ENCODE measurements at regions not wholly inside any gene's neighbourhood (a gene's known extent, or its start where the extent isn't known, plus 50 kb on each side); places are given as distances from the start of the nearest gene placed in this dataset.

DNA sequence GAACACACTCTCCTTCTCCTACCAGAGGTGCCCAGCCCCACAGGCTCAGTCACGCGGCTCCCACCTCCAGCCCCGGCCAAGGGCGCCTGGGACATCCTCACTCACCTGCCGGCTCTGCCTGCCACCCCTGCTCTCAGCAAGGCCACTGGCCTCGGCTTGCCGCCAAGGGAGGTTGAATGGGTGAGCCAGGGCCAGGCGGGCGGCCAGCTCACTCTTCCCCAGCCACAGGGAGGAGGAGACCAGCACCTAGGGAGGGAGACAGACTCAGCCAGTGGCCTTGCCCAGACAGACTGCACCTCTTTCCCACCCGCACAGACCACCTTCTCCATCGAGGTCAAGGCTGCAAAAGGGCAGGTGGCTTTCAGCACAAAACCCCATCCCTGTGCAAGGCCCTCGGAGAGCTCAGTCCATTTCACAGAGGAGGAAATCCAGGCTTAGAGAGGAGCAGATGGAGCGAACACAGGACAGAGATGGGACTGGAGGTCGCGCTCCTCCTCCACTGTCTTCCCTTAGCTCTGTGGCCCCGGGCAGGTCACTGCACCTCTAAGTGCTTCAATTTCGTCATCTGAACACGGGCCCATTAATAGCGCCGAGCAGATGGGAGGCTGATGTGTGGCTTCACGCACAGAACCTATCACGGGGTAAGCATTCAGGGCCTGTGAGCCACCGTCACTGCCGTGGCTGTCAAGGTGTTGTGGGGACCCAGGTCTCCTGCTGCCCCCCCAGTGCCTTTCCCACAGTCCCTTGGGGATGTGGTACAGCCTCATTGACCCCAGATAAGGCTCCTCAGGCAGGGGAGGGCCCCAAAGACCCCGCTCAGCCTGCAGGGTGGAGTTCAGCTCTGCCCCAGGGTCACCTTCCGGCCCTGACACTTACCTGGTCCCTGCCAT lies 56.1 kb downstream of the RMI2 start:
- no peak for DNase-seq

DNA sequence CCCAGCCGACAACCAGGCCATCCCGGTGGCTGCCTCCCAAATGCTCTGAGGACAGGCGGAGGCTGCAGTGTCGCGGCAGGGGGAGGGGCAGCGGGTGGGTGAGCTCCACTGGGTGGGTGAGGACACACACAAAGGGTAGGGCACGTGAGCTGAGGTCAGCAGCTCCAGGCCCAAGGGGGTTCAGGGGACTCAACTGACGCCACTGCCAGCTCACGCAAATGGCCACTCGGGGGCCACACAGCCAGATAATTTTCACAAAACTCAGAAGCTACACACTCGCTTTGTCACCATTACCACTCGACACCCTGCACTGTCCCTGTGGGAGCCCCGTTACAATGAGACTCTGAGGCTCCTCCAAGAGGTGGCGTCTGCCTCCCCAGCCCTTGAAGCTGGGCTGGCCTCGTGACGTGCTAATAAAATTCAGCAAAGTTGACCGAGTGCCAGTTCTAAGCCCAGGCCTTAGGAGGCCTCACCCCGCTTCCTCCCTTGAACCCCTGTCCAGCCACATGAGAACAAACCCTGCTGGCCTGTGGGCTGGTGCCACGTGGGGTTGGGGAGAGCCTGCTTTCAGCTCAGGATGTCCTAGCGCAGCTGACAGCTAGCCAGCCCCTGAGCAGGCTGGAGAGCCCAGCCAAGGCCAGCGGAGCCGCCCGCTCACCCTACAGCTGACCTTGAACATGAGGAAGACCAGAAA lies 56.9 kb downstream of the RMI2 start:
- no peak for DNase-seq

DNA sequence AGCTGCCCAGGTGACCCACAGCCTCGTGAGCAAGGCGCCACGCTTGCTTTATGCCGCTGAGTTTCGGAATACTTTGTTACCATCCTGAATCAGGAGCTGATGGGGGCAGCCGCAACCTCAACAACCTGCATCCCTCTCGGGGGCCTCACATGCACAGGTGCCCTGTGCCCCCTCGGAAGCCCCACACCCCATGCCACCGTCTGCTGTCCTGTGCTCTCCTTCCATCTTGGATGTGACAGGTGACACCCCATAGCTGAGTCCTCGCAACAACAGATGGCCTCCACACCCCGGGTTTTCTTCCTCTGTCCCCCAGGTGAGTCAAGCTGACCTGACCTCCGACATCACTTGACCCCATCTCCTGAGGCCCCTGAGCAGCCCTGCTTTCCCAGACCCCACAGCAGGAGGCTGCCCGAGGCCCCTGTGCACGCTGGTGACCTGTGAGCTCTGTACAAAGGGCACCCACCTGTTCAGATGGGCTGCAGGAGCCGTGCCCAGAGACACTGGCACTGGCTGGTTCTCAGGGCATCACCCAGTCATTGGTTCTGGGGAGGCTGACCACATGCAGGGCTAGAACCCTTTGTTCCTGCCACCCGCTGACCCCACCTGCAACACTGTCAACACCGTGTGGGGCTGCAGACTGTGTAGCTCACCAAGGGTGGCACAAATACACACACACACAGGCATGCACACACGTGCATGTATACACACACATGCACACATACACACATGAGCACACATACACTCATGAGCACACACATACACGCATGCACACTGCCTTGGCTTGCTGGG lies 57.7 kb downstream of the RMI2 start:
- no peak for DNase-seq

DNA sequence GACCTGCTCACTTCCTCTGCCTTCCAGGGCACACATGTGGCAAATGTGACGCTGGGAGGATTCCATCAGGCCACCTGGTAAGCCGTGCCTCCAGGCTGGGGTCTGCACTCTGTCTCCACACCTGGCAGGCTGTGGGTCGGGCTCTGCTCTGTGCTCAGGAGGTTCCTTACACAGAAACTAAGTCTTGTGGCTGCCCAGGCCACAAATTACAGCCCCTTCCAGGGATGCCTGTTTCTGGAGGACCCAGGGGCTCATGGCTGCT lies 58.2 kb downstream of the RMI2 start:
- DNase-seq, result no peak

DNA sequence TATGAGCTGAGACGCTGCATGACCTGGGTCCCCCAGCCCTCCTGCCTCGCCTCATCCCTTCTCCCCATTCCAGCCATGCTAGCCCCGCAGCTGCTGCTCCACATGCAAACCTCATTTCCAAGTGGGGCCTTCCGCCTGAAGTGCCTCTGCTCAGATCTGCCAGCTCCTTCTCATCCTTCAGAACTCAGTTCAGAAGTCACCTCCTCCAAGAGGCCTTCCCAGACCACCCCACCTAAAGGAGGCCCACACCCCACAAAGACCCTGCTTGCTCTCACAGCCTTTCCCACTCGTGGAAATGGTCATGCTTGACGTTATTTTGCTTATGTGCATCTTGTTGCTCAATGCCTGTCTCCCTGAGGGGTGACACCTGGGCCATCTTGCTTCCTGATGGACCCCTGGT lies 58.7 kb downstream of the RMI2 start:
- no peak for DNase-seq

DNA sequence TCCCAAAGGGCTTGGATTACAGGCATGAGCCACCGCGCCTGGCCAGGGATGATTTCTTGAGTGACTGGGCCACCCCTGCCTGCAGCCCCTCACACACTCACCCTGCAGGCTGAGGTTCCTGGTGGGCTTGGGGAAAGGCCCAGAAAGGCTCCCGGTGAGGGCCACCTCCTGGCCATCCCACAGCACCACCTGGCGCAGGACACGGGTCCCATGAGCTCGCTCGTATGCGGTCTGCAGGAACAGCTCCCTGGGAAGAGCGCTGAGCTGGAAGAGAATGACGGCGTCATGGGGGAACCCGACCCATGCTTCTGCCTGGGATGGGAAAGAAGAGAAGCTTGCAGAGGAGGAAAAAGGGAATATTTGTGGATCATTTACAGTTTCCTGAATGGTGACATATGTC lies 59.3 kb downstream of the RMI2 start:
- no peak for DNase-seq

DNA sequence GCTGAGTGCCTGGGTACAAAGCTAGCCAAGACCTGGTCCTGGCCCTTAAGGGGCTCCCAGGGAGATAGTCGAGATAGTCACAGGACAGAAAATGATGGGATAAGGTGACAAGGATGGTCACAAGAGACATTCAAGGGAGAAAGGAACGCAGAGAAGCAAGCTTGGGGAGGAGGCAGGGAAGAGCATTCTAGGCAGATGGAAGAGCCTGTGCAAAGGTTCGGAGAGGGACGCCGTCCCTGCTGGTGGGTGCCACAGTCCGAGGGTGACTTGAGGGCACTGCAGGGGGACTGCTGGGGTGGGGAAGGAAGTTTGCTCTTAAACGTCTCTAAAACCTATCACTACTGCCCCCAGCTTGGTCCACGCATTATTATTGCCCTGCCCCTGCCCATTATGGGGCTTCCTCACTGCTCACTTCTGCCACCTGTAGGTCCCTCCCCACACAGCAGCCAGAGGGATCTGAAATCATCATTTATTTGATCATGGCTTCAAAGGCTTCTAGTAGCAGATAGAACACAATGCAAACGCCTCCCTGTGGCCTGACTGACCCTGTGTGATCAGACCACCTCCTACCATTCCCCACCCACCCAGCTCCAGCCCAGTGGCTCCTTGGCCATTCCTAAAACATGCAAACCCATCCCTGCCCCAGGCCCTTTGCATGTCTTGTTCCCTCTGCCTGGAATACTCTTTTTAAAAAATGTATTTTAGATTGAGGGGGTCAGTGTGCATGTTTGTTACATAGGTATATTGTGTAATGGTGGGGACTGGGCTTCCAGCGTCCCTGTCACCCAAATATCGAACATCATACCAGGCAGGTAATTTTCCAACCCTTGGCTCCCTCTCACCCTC lies 60.3 kb downstream of the RMI2 start:
- DNase-seq, result peak; percentile 21

DNA sequence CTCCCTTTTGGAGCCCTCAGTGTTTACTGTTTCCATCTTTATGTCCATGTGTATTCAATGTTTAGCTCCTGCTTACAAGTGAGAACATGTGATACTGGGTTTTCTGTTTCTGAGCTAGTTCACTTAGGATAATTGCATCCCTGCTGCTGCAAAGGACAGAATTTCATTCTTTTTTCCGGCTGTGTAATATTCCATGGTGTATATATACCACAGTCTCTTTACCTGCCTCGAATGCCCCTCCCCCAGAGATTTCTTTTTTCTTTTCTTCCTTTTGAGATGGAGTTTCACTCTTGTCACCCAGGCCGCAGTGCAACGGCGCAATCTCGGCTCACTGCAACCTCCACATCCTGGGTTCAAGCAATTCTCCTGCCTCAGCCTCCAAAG lies 60.9 kb downstream of the RMI2 start:
- DNase-seq, result no peak

DNA sequence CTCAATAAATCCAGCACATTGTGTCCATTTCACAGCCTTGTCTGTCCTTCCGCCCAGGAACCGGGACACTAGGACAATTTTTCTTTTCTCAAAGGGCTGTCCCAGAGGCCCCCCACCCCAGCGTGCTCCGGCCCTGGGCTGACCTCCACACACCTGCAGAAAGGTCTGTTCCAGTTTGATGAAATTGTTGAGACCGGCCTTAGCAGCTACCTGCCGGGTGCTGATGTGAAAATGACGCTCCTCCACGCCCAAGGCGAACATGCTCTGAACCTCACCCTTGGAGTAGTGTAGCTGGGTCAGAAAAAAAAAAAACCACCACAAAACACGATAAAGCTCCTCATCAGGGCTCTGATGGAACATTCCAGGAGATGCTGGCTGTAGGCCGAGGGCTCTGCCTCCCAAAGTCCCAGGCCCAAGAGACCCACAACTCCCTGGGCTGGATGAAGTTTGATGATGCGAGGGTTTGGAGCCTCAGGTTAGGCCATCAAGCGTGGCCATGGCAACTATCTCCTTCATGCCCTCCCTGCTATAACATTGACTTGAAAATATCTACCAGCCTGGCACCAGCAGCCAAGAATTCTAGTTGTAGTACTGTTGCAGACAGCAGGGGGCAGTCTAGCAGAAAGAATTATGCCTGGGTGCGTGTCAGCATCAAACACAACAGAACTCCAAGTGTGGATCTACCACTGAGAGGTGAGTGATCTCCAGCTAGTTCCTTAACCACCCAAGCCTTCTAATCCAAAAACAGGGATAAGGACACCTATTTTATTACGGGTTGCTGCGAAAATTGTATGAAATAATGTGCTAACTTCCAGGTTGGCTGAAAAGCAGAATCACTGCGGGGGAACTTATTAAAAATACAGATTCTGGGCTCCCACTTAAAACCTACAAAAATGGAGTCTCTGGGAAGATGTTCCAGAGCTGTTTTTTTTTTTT lies 62.1 kb downstream of the RMI2 start:
- DNase-seq, result peak; percentile 51

DNA sequence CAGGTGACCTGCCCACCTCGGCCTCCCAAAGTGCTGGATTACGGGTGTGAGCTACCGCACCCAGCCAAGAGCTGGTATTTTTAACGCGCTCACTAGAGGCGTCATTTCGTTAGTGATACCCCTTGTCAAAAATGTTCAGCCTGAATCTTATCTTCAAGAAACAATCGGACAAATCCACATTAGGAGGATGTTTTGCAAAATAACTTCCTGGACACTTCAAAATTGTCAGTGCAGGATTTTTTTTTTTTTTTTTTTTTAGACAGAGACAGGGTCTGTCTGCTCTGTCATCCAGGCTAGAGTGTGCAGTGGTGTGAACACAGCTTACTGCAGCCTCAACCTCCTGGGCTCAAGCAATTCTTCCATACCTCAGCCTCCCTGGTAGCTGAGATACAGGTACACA lies 63.0 kb downstream of the RMI2 start:
- DNase-seq, result no peak

DNA sequence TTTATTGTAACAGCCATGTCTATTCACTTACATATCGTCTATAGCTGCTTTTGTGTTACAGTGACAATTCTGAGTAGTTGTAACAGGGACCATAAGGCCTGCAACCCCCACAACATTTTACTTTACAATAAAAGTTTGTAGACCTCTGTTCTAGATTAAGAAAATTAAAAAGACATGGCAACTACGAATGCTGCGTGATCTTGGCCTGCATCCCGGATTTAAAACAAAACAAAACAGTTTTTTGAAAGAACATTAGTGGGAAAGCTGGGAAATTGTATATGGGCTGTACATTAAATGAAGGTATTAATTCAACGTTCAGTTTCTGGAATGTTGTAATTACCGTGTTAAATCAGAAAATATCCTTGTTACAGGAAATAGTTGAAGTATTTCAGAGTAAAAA lies 64.1 kb downstream of the RMI2 start:
- no peak for DNase-seq

DNA sequence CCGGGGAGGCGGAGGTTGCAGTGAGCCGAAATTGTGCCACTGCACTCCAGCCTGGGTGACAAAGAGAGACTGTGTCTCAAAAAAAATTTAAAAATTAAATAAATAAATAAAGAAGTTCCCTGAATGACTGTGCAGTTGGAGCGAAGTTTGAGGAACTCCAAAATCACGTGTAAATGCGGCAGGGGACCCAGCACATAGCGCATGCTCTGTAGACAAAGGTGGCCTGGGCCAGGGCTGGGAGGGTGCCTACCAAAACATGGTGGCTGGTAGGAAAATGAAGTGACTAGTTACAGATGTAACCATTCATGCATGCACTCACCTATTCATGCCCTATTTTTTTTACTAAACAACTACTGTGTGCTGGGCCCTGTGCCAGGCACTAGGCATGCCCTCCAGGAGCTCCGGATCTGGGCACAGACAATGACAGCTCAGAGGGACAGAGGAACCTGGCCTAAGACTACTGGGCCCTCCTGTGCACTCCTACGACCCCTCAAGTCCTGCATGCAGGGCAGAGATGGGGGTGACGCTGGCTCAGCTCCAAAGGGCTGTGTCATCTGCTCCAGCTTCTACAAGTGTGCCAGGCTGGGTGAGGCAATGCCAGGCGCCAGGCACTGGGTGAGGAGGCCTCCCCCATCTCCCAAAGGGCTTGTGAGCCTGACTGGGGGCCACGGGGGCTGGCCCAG lies 65.3 kb downstream of the RMI2 start:
- no peak for DNase-seq

DNA sequence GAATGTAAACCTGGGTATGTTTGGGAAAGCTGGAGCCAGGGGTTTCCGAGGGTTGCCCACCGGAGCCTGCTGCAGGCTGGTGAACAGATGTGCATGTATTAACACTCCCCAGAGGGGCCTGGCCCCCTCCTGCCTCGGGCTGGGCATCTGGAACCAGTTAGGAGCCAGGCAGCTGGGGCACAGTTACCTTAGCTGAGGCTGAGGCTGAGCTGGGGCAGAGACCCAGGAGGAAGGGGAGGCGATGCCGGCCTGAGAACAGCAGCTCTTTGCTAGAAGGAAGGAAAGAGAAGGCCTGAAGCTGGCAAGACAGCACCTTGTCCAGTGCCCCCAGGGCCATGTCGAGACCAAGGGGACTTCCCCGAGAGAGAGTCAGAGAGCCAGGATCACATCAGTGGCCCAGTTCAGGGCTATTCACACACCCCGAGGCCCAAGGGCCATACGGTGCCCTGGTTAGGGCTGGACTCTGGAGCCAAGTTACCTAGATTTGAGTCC lies 65.8 kb downstream of the RMI2 start:
- no peak for DNase-seq

DNA sequence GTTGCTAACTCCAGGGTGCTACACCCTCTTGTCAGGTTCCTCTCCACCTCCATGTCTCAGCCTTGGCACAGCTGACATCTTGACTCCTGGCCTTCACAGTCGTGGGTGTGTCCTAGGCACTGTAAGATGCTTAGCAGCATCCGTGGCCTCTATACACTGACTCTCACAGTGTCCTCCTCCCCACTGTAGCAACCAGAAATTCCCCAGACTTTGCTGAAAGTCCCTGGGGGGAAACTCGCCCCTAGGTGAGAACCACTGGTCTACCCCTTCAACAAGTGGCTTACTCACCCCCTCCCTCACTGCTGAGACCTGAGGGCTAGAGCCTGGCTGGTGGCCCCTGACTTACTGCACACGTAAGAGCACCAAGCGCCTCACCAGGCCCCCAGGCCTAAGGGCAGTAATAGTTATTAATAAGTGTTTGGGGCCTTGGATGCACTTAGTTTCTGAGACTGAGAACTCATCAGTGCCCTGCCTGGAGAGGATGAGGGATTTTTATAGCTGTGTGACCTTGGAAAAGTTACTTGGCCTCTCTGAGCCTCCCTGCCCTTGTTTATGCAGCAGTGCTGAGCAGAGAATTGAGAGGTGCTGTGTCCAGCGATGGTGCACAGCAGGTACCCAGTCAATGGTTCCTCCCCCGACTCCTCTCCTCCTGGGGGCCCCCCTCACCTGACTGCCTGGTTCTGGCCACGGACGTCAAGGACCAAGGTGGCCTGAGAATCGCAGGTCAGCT lies 67.1 kb downstream of the RMI2 start:
- no peak for DNase-seq

DNA sequence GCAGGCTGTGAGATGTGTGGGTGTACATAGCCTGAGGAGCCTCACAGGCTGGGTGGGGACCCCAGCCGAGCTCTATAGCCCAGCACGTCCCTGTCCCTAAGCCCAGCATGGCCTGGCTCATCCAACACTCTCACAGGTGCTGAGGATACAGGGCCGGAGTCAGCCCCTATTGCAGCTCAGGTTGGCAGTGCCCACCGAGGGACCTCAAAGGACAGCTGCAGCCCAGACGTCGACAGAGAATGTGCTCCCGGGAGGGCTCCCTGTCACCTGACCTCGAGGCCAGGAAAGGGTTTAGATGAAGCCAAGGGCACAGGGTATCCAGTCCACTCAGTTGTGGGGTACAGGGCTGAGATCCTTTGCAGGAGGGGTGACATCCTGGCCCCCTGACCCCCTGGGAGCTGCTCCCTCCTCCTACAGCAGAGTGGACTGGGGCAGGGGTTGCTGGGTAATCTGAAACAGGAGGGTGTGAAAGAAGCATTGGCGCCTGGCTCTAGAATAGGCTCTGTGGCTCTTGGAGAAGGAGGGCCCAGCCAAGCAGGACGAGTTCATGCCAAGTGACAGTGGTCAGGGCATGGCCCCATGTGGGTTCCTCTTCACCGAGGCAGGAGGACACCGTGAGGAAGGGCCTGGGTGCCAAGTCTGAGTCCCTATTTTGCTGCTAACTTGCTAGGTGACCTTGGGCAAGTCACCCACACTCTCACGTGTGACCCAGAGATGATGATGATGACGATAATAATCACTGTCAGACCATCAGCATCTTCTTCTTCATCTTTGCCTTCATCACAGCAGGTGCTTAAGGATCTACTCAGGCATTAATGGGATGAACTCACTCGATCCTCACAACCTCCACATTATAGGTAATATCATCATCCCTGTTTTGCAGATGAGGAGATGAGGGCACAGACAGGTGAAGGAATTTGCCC lies 68.0 kb downstream of the RMI2 start:
- DNase-seq, result no peak

DNA sequence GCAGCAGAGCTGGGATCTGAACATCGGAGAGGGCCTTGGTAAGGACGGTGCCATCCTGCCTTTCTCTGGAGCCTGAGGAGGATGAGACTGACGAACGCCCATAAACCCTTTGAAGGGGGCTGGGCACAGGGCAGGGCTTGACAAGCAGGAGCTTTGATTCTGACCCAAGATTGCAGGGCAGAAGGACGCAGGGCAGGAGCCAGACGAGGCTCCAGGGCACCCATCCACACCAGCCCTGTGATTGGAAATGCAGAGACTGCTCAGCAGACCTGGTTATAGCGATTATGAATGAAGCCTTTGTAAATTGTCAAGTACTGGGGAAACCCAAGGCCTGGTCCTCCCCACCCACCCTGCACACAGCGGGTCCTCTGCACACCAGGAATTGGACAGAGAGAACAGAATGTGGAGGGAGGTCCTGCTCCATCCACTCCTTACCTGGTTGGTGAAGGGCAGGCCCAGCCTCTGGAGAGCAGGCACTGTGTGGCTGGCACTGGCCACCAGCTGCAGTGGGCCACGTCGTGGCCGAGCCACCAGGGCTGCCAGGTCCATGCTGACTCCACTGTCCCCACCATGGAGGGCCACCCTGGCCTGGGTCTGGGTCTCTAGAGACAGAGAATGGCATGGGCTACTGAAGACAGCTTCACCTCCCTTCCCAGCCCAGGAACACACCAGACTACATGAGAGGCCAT lies 68.8 kb downstream of the RMI2 start:
- no peak for DNase-seq

DNA sequence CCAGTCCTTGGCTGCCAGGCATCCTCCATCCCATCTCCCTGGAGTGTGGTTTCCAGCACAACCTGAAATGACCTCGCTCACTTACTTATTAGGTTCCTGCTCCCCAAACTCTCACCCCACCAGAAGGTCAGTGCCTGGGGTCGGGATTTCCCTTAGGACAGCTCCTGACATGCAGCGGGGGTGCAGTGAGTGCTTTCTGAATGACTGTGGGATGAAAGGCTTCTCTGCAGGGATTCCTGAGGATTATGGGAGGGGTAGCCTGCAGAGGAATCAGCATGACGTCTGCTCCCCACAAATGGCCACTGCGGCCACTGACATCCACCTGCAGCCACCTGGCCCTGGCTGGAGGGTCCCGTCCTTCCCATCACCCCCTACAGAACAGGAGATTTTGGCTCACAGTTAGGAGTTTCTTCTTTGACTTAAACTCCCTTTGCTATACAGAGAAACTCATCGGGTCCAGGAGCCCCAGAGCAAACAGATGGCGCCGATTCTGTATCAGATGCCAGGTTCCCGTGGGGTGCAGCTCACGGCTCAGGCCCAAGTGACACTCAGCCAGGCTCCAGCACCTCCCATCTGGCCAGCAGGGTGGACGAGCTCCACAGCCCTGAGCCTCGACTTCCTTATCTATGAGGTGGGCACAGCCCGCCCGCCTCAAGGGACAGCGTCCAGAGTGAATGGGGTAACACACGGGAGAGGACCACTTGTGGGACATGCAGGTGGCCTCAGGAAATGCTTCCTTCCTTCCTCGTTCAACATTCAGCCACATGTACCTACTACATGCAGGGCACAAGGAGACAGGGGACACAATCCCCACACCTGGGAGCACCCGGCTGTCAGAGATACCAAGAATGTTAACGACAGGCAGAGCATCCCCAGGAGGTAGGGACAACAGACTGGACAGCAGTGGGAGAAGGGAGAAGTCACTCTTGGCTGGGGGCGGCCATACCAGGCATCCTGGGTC lies 69.8 kb downstream of the RMI2 start:
- DNase-seq, result no peak

Data from activated T-cell treated with anti-CD3 and anti-CD28 coated beads for 4 hours (primary cell).